ENCODE measurements at regions not wholly inside any gene's neighbourhood (a gene's known extent, or its start where the extent isn't known, plus 50 kb on each side); places are given as distances from the start of the nearest gene placed in this dataset.

DNA sequence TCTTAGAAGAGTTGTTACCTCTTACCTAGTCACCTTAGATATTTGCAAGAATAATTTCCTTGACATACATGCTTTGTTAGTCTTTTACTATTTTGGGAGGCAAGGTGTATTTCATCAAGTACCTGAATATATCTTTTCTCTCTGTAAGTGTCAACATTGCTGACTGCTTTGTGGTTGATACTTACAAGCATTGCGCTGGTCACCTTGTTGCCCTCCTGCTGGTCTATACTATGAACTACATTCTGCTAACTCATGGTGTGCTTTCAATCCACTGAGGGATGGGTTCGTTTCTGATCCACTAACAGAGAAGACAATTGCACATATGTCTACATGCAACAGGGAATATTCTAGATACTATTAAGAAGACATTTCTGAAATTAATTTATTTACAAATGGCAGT is 837.8 kb upstream of the COBL start:
- H3K27me3 Mint-ChIP-seq (ENCODE audit: low read depth in 3 of 3), result peaks cover 0 to 2% (median 0%) of the 10 kb centered on the region in 3 donors
- peaks cover 11 to 57% (median 20%) of the 10 kb centered on the region in 6 donors for H3K9me3 Mint-ChIP-seq
- H3K4me3 Mint-ChIP-seq, result no peak overlapping the region
- no peak for DNase-seq
- no peaks in the 10 kb centered on the region for H3K36me3 Mint-ChIP-seq
- no peak overlapping the region for H3K27ac Mint-ChIP-seq
- H3K4me1 Mint-ChIP-seq, result no peaks in the 10 kb centered on the region

DNA sequence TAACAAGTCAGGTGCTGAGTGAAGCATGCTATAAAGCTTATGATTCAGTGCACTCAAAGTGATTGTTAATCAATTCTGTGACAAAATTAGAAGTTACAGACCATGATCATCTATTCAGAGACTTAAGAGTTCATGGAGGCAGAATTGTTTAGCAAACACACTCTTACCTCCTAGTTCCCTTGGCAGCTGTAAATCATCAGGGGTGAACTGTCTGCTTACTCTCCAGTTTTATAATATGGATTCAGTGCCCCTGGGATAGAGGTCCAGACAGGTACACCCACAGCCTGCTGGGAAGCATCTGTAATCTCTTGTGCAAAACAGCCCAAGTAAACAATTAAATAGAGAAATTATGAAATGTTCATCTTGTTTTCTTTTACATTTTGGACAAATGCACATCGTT is 835.0 kb upstream of the COBL start:
- H3K27me3 Mint-ChIP-seq (ENCODE audit: low read depth in 3 of 3), result peaks cover 0 to 2% (median 0%) of the 10 kb centered on the region in 3 donors
- H3K9me3 Mint-ChIP-seq, result peaks cover 6 to 59% (median 15%) of the 10 kb centered on the region in 6 donors
- DNase-seq, result no peak
- H3K4me3 Mint-ChIP-seq, result no peak overlapping the region
- no peaks in the 10 kb centered on the region for H3K4me1 Mint-ChIP-seq
- H3K36me3 Mint-ChIP-seq, result no peaks in the 10 kb centered on the region
- no peak overlapping the region for H3K27ac Mint-ChIP-seq

DNA sequence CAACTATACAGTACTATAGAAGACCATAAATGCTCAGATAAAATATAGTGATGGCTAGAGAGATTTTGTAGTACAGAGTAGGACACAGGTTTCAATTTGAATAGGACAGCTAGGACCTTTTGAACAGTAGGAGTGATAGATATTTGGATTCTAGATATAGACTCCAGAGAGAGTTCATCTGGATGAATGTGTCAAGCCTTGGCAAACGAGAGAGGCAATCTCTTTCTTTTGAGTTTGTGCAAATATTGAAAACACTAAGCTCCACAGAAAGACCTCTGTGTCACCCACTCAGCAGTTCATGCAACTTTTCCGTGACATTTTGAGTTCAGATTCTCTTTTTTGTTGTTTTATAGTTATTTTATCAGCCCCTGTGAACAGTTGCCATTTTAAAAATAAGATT is 834.3 kb upstream of the COBL start:
- Mint-ChIP-seq H3K4me3 (no peak overlapping the region), H3K27ac (no peak overlapping the region), H3K4me1 (no peaks in the 10 kb centered on the region), H3K9me3 (peaks cover 3 to 53% (median 15%) of the 10 kb centered on the region in 6 donors), H3K27me3 (ENCODE audit: low read depth in 3 of 3) (peaks cover 0 to 2% (median 0%) of the 10 kb centered on the region in 3 donors), H3K36me3 (no peaks in the 10 kb centered on the region)
- no peak for DNase-seq

DNA sequence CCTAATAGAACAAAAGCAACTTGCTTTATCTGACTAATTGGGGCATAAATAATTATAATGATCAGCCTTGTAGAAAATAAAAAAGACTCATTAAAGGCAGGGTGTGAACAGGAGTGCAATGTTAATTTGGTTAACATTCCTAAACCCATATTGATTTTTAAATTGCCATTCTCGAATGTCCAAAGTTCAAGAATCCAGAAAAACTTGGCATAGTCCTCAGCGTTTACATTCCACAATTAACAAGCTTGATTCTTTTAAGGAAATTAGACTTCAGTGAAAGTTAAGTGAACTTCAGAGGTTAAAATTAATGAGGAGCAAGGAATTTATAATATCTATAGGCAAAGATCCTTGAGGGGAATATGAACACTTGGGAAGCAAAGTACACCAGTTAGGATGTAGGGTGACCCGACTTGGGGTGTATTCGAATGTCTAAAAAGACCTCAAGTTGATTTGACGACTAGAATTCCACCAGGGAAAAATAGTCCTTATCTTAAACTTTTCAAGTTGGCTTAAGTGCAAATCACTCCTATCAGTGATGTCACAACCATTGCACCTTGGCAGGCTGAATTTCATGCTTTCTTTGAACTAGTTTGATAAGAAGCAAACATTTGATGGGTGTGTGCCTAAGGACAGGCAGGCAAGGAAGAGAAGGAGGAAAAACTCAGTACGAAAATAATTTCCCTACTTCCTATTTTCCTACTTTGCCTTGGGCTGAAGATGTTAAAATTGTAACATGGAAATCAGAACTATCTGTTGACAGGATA is 830.4 kb upstream of the COBL start:
- no peak for DNase-seq
- Mint-ChIP-seq H3K36me3 (no peaks in the 10 kb centered on the region), H3K27ac (no peak overlapping the region), H3K4me3 (no peak overlapping the region), H3K4me1 (no peaks in the 10 kb centered on the region), H3K27me3 (ENCODE audit: low read depth in 3 of 3) (peaks cover 0 to 2% (median 0%) of the 10 kb centered on the region in 3 donors), H3K9me3 (peaks cover 4 to 36% (median 8%) of the 10 kb centered on the region in 6 donors)

DNA sequence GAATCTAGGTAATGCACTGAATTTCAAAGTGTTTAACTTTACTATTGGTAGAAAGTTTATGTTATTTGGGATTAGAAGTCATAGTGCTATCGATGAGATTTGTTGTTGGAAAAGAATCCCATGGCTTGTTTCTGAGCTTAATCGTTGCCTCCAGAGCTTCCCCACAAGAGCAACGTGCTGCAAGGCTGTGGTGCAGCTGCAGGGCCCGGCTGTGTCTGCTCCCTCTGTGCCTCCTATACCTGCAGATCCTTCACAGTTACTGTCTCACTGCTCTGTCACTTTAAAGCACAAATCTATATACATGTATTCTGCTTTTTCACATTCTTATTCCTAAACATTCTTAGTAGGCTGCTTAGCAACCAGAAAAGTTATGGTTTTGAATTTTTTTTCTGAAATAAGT is 826.6 kb upstream of the COBL start:
- Mint-ChIP-seq H3K4me1 (no peaks in the 10 kb centered on the region), H3K27me3 (ENCODE audit: low read depth in 3 of 3) (peaks cover 0 to 1% (median 0%) of the 10 kb centered on the region in 3 donors), H3K9me3 (peaks cover 1 to 43% (median 18%) of the 10 kb centered on the region in 6 donors), H3K36me3 (no peaks in the 10 kb centered on the region), H3K27ac (no peak overlapping the region), H3K4me3 (no peak overlapping the region)
- no peak for DNase-seq

DNA sequence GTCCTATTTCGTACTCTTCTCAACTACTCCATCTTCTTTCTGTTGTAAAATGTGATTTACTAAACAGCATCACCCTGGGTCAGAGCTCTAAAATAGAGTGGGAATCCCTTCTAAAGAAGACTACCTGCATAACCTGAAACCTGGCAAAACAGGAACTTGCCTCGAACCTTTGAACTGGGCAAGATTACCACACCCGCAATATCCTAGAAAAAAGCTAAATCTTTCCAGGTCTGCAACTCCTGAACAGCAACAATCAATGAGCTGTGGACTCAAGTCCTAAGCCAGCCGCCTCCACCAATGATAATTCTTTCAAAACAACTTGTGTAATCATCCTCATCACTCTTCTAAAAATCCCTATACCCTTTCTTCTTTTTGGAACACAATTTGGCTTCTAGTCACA is 824.2 kb upstream of the COBL start:
- no peaks in the 10 kb centered on the region for H3K4me1 Mint-ChIP-seq
- peaks cover 7 to 56% (median 26%) of the 10 kb centered on the region in 6 donors for H3K9me3 Mint-ChIP-seq
- no peak for DNase-seq
- H3K27ac Mint-ChIP-seq, result no peak overlapping the region
- H3K36me3 Mint-ChIP-seq, result no peaks in the 10 kb centered on the region
- H3K27me3 Mint-ChIP-seq (ENCODE audit: low read depth in 3 of 3), result peaks cover 0 to 1% (median 0%) of the 10 kb centered on the region in 3 donors
- H3K4me3 Mint-ChIP-seq, result no peak overlapping the region

DNA sequence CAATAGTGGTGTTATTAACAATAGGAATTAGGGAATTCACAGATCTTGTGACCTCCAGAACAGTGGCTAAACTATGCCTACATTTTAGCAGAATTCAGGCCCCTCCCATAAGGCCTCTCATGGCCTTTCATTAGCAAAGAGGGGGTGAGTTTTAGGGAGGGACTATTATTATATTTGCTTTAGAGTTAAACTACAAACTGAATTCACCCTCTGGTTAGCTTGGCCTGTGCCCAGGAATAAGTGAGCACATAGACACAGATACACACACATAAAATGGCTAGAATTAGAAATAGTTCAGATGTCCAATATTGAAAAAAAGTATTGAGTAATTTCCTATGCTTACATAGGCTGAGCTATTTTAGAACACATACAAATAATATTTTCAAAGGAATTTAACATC is 818.8 kb upstream of the COBL start:
- Mint-ChIP-seq H3K36me3 (no peaks in the 10 kb centered on the region), H3K27me3 (ENCODE audit: low read depth in 3 of 3) (no peaks in the 10 kb centered on the region), H3K9me3 (peaks cover 2 to 42% (median 27%) of the 10 kb centered on the region in 6 donors), H3K27ac (no peak overlapping the region), H3K4me3 (no peak overlapping the region), H3K4me1 (no peaks in the 10 kb centered on the region)
- no peak for DNase-seq

DNA sequence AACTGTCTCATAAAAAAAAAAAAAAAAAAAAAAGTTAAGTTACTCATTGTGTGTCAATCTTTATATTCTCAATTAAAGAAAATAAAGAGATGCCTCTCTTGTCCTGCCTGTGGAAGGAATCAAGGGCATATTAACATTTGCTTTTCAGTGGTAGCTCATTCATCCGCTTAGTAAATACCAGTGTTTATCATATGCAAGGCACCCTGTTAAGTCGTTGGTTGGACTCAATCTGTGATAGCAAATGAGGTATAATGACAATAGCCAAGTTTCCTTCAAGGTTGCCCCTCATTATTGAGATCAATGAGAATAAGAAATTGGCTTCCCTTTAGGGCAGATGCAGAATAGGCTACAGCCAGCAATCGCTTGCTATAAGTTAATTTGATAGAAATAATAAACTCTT is 812.7 kb upstream of the COBL start:
- no peak for DNase-seq
- no peaks in the 10 kb centered on the region for H3K4me1 Mint-ChIP-seq
- H3K27me3 Mint-ChIP-seq (ENCODE audit: low read depth in 3 of 3), result no peaks in the 10 kb centered on the region
- H3K27ac Mint-ChIP-seq, result no peak overlapping the region
- peaks cover 3 to 41% (median 30%) of the 10 kb centered on the region in 6 donors for H3K9me3 Mint-ChIP-seq
- H3K4me3 Mint-ChIP-seq, result no peak overlapping the region
- peaks cover 0 to 3% (median 0%) of the 10 kb centered on the region in 3 donors for H3K36me3 Mint-ChIP-seq

DNA sequence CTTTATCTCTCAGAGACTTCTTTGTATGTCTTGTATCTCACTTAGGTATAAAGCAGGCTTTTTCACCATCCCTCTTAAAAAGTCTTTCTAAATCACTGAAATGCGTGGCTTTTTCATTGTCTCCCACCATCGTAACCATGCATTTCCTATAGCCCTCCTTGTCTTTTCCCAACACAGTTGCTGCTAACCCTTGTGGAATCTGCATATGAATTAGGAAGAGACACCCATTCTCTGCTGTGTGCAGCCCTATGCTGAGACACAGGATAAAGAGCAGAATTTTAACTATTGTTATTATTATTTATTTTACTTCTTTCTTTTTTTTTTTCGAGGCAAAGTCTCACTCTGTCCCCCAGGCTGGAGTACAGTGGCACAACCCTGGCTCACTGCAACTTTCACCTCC is 804.3 kb upstream of the COBL start:
- H3K36me3 Mint-ChIP-seq, result peaks cover 0 to 3% (median 0%) of the 10 kb centered on the region in 3 donors
- DNase-seq, result no peak
- H3K4me1 Mint-ChIP-seq, result no peaks in the 10 kb centered on the region
- H3K27ac Mint-ChIP-seq, result no peak overlapping the region
- peaks cover 0 to 1% (median 0%) of the 10 kb centered on the region in 3 donors for H3K27me3 Mint-ChIP-seq (ENCODE audit: low read depth in 3 of 3)
- peaks cover 13 to 79% (median 26%) of the 10 kb centered on the region in 6 donors for H3K9me3 Mint-ChIP-seq
- no peak overlapping the region for H3K4me3 Mint-ChIP-seq

DNA sequence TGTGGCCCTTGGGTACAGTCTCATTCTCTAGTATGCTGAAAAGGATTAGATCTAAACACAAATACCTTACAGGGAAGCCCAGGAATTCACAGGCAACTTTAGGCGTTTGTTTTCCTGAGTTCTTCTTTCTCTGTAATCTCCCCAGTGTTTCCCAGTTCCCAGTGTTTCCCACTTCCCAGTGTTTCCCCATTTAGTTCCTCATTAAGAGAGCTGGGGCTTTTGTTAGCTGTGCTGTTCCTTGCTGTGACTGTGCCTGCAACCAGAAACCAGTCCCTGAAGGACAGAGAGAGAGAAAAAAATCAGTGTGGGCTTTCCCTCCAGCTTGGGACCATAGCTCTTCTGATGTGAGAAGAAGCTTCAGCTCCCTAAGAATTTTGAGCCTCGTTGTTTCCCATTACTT is 802.9 kb upstream of the COBL start:
- DNase-seq, result no peak
- H3K36me3 Mint-ChIP-seq, result no peaks in the 10 kb centered on the region
- H3K4me1 Mint-ChIP-seq, result no peaks in the 10 kb centered on the region
- H3K27me3 Mint-ChIP-seq (ENCODE audit: low read depth in 3 of 3), result peaks cover 0 to 1% (median 0%) of the 10 kb centered on the region in 3 donors
- peaks cover 13 to 70% (median 21%) of the 10 kb centered on the region in 6 donors for H3K9me3 Mint-ChIP-seq
- H3K4me3 Mint-ChIP-seq, result no peak overlapping the region
- no peak overlapping the region for H3K27ac Mint-ChIP-seq

DNA sequence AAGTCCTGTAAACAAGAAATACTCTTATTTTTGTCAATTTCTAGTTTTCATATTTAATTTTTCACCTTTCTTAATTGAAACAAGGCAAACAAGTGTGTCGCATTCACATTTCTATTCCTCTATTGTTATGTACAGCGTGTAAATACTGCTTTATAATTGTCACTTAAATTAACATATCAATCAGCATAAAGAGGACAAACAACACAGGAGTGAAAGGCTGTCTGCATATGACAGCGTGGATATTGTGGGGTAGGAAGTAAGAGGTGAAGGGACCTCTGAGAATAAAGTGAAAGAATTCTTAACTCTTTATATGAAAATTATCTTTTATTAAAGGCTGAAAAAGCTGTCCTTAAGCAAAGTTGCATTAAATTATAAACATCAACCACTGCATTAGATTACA is 797.9 kb upstream of the COBL start:
- Mint-ChIP-seq H3K27me3 (ENCODE audit: low read depth in 3 of 3) (peaks cover 0 to 3% (median 0%) of the 10 kb centered on the region in 3 donors), H3K36me3 (no peaks in the 10 kb centered on the region), H3K9me3 (peaks cover 9 to 64% (median 22%) of the 10 kb centered on the region in 6 donors), H3K27ac (no peak overlapping the region), H3K4me1 (no peaks in the 10 kb centered on the region), H3K4me3 (no peak overlapping the region)
- DNase-seq, result no peak

DNA sequence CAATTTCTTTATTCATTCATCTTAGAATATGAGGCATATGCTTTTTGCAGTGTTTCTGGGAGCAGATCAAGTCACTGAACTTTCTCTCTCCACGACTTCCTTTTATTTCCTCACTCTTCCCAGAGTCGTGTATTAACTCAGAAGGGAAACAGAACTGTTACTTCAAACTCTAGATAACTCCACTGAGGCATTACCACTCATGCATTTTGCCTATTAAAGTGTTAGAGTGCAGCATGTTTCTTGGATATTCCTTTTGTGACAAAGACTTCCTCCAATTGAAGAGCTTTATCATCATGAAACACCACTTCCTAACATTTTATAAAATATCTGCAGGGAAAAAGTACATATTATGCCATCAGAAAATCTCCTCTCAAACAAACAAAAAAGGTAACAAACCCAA is 797.4 kb upstream of the COBL start:
- H3K4me1 Mint-ChIP-seq, result no peaks in the 10 kb centered on the region
- no peaks in the 10 kb centered on the region for H3K36me3 Mint-ChIP-seq
- peaks cover 0 to 3% (median 0%) of the 10 kb centered on the region in 3 donors for H3K27me3 Mint-ChIP-seq (ENCODE audit: low read depth in 3 of 3)
- no peak overlapping the region for H3K4me3 Mint-ChIP-seq
- H3K27ac Mint-ChIP-seq, result no peak overlapping the region
- DNase-seq, result no peak
- H3K9me3 Mint-ChIP-seq, result peaks cover 11 to 62% (median 23%) of the 10 kb centered on the region in 6 donors

DNA sequence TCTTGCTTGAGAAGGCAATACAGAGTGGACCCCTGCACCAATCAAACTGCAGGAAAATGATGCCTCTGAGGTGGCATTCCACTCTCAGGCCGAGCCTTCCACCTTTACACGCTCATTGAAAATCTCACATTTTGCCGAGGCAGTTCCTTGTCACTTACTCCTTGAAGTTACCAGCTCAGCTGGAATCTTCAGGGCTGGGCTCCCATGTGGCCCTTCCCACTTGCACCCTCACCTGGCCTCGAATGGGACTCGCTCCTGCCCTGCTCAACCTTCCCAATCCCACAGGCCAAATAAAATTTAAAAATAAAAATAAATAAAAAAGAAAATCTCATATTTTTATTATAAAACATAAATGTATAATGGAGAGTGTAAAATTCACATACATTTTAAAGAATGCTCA is 790.7 kb upstream of the COBL start:
- no peak overlapping the region for H3K27ac Mint-ChIP-seq
- no peak overlapping the region for H3K4me3 Mint-ChIP-seq
- no peaks in the 10 kb centered on the region for H3K36me3 Mint-ChIP-seq
- DNase-seq, result no peak
- no peaks in the 10 kb centered on the region for H3K27me3 Mint-ChIP-seq (ENCODE audit: low read depth in 3 of 3)
- peaks cover 12 to 59% (median 23%) of the 10 kb centered on the region in 6 donors for H3K9me3 Mint-ChIP-seq
- H3K4me1 Mint-ChIP-seq, result no peaks in the 10 kb centered on the region

DNA sequence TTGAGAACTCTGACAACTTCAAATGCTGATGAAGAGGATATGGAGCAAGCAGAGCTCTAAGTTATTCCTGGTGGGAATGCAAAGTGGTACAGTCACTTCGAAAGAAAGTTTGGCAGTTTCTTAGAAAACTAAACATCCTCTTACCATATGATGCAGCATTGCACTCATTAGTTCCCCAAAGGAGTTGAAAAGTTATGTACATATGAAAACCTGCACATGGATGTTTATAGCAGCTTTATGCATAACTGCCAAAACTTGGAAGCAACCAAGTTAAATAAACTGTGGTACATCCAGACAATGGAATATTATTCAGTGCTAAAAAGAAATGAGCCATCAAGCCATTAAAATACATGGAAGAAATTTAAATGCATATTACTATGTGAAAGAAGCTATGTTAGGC is 779.3 kb upstream of the COBL start:
- no peaks in the 10 kb centered on the region for H3K4me1 Mint-ChIP-seq
- no peak for DNase-seq
- H3K4me3 Mint-ChIP-seq, result no peak overlapping the region
- peaks cover 0 to 5% (median under 1%) of the 10 kb centered on the region in 3 donors for H3K27me3 Mint-ChIP-seq (ENCODE audit: low read depth in 3 of 3)
- peaks cover 0 to 3% (median 0%) of the 10 kb centered on the region in 3 donors for H3K36me3 Mint-ChIP-seq
- peaks cover 8 to 59% (median 39%) of the 10 kb centered on the region in 6 donors for H3K9me3 Mint-ChIP-seq
- no peak overlapping the region for H3K27ac Mint-ChIP-seq

DNA sequence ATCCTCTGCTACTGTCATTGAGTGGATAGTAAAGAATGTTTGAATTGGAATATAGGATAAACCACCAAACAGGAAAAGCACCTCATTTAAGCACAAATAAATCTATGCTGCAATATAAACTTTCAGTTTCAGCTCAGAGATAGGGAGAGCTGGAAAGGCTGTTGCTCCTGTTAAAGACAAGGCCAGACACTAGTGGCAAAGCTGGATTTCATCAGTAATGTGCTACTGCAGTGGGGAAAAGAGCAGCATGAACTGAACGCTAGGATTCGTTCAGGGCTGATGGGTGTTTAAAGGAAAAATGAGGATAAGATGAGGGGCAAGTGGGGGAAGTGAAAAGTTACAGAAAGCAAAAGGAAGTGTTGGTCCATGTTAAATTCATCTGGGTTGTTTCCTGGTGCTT is 775.4 kb upstream of the COBL start:
- no peak for DNase-seq
- H3K4me3 Mint-ChIP-seq, result no peak overlapping the region
- H3K27me3 Mint-ChIP-seq (ENCODE audit: low read depth in 3 of 3), result peaks cover 0 to 5% (median 0%) of the 10 kb centered on the region in 3 donors
- H3K4me1 Mint-ChIP-seq, result no peaks in the 10 kb centered on the region
- peaks cover 13 to 55% (median 35%) of the 10 kb centered on the region in 6 donors for H3K9me3 Mint-ChIP-seq
- no peak overlapping the region for H3K27ac Mint-ChIP-seq
- peaks cover 0 to 3% (median 0%) of the 10 kb centered on the region in 3 donors for H3K36me3 Mint-ChIP-seq

Measured in immature natural killer cell (primary cell).